SK-N-SH treated with all-trans-retinoic acid at 6 μM for 48 hours (cell line): ENCODE measurements at regions not wholly inside any gene's neighbourhood (a gene's known extent, or its start where the extent isn't known, plus 50 kb on each side); places are given as distances from the start of the nearest gene placed in this dataset.

Experiments
- ARNTL ChIP-seq: fragments of 450-650 bp; formaldehyde crosslinking; IDR thresholded peaks from 2 replicates; pipeline ENCODE4 v1.5.0; 2020; ENCODE audit warnings: low read depth, mild to moderate bottlenecking, moderate library complexity, borderline replicate concordance
- ZNF8 ChIP-seq: fragments of 450-650 bp; formaldehyde crosslinking; IDR thresholded peaks from 2 replicates; pipeline ENCODE4 v1.5.0; 2020; ENCODE audit warnings: mild to moderate bottlenecking, moderate library complexity

GRCh38 chr5:56446728-56447127 lies 213.6 kb upstream of the ANKRD55 start:
- TF ChIP-seq ARNTL (CRISPR knock-in tag): no peak
- no peak for TF ChIP-seq ZNF8 (CRISPR knock-in tag)
